ENCODE measurements at regions not wholly inside any gene's neighbourhood (a gene's known extent, or its start where the extent isn't known, plus 50 kb on each side); places are given as distances from the start of the nearest gene placed in this dataset.
"Not testable (repeated sequence)": the region's sequence is repeated elsewhere in the genome, so short reads cannot be mapped to it uniquely, and the experiment has no call there.

DNA sequence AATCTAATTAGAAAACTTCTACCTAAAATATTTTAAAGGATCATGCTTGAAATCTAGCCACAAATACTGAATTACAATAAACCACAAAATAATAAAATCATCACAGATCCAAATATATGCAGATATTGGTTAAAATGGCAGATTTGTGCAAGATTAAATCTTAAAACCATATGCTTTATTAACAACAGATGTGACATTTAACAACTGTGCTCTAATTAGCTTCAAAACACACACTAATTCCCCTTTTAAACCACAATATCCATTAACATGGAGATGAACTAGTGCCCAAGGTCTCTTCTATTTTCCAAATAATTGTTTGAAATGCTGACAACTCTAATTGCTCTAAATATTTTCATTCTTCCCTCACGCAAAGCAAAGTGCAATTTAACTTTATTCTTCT is 1530.3 kb downstream of the SI start:
- DNase-seq (ENCODE audit: low read depth) = no peak

DNA sequence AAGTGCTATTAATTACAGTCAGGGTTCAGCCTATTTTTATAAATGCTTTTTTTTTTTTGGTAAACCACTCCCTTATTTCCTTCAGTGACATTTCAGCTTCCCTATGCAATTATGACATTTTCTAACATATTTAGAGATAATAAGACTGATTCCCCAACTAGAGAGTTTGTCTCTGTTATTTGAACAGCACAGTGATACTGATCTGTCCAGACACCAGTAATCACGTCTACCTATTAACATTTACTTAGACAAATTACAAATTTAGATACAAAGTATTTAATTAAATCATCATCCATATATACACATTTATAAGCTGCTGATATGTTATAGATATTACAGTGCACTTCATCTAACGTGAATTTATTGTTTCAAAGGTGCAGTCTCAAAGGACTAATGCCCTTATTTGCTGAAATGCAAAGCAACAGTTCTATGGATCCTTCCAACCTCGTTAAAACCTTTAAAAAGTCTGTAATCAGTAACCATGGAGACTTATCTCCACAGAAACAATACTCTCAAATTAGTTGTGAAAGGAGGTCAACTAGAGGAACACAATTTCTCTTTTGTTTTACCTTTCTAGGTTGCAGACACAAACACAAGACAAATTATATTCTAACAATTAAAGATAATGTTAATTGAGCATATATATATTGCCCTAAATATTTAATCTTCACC is 1531.1 kb downstream of the SI start:
- DNase-seq (ENCODE audit: low read depth) = no peak

GRCh38 chr3:163543662-163544061 is 1534.6 kb downstream of the SI start:
- no peak for DNase-seq (ENCODE audit: low read depth)

DNA sequence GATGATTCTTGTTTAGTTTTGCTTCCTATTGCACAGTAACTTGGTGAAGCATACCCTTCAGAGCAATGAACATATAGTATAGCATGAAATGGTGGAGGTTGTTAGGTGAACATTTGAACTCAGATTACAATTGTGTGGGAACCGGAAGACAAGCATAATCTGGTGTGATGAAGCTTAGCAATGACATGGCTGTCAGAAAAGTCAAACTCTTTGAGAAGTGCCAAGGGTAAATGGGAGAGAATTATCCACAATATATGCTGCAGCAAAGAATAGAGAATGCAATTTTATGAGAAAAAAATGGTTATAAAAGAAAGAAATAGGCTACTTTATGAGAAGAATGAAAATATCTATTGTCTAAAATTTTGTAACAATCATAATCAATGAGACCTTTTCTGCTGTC is 1536.7 kb downstream of the SI start:
- no peak for DNase-seq (ENCODE audit: low read depth)

DNA sequence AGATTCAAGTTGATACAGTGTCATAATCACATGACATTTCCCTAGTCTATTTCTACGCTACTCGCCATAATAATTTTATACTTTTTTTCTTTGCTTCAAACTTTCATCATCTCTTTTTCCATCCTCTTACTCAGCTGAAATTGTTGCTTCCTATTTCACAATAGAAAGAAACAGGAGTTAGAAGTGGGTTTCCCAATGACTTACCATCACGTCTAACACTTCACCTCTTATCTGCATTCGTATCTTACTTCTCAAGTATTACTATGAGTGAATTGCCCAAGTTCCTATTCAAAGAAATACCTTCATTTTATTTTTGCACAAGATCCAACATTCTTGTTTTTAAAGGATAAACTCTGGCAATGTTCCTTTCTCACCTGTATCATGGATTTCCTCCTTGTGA is 1539.9 kb downstream of the SI start:
- no peak for DNase-seq (ENCODE audit: low read depth)

DNA sequence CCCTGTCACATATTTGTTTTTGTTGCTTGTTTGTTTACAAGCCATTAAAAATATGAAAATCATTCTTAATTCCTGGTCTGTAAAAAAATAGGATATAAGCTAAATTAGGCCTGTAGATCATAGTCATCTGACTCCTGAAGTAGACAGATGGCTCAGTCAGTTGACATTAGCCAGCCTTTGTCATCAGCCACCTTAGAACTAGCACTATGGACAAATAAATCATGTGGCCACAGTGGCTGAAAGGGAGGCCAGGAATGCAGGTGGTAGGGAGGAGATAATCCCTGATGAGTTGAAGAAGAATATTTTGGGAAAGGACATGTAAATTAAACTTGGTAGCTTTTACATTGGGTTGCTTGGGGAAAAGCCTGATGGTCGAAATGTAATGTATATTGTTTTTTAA is 1544.9 kb downstream of the SI start:
- no peak for DNase-seq (ENCODE audit: low read depth)

DNA sequence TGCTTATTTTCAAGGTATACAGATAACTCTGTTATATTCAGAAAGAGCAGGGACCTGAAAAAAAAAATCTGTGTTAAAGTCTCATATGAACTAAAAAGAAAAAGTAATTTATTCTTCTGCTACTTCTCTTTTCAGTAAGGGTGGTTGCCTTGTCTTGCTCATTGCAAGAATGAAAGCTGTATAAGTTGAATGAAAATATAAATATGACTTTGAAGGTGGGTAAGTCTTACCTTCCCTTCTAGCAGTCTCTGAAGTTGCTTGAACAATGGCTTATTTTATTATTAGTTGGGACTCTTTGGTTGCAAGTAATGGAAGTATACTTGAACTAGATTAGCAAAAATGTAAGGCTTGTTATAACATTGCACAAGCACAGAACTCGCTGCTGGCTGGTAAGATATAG is 1554.9 kb downstream of the SI start:
- DNase-seq (ENCODE audit: low read depth) = no peak

DNA sequence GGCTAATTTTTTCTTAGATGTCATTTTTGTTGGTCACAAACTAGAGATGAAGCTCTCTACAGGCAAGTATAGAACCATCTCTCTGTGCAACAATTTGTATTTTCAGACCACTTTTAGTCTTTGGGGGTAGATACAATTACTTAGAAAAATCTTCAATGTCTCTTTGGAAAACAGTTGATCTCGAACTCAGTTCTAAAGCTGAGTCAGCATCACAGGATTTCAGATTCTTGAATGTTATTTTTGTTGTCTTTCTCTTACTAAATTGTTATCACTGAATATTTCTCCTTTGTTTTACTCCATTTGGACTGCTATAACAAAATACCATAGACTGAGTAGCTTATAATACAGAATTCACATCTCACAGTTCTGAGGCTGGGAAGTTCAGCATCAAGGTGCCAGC is 1557.0 kb downstream of the SI start:
- no peak for DNase-seq (ENCODE audit: low read depth)

DNA sequence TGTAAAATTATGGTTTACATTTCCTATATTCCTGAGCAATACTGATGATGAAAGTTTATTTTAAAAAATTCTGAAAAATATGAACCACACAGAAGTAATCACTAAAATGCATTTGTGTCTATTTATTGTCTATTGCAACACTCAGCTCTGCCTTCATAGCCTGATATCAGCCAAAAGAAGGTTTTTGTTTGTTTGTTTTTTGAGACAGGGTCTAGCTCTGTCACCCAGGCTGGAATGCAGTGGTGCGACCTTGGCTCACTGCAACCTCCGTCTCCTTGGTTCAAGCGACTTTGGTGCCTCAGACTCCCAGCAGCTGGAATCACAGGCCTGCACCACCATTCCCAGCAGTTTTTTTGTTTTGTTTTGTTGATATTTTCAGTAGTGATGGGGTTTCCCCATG is 1560.2 kb downstream of the SI start:
- no peak for DNase-seq (ENCODE audit: low read depth)

DNA sequence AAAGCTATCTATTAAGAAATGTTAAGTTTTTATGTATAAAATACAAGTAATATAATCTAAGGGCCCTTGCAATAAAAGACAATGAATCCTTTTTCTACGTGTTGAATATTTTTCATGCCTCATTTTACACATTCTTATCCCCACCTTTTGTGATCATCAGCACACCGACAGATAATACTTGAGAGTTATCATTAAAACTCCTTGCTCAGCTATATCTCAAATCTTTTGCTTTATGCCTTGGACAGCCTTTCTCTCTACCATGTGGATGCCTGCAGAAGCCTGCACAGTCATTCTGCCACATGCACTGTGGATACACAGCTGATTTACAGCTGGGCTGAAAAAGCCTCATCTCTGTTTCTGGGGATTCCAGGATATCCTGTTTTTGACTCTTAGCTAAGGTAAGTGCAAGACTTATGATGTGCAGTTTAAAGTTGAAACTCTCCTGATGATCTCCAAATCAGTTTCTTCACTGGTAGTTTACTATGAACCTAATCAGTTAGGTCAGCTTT is 1565.1 kb downstream of the SI start:
- no peak for DNase-seq (ENCODE audit: low read depth)

- DNase-seq (ENCODE audit: low read depth) = no peak
These were observed 1570.1 kb downstream of the SI start for GRCh38 chr3:163508206-163508605.

- no peak for DNase-seq (ENCODE audit: low read depth)
These were observed 1573.3 kb downstream of the SI start for GRCh38 chr3:163504974-163505373.

- DNase-seq (ENCODE audit: low read depth) = not testable (repeated sequence)
These were observed 1578.5 kb downstream of the SI start for GRCh38 chr3:163499736-163500219.

DNA sequence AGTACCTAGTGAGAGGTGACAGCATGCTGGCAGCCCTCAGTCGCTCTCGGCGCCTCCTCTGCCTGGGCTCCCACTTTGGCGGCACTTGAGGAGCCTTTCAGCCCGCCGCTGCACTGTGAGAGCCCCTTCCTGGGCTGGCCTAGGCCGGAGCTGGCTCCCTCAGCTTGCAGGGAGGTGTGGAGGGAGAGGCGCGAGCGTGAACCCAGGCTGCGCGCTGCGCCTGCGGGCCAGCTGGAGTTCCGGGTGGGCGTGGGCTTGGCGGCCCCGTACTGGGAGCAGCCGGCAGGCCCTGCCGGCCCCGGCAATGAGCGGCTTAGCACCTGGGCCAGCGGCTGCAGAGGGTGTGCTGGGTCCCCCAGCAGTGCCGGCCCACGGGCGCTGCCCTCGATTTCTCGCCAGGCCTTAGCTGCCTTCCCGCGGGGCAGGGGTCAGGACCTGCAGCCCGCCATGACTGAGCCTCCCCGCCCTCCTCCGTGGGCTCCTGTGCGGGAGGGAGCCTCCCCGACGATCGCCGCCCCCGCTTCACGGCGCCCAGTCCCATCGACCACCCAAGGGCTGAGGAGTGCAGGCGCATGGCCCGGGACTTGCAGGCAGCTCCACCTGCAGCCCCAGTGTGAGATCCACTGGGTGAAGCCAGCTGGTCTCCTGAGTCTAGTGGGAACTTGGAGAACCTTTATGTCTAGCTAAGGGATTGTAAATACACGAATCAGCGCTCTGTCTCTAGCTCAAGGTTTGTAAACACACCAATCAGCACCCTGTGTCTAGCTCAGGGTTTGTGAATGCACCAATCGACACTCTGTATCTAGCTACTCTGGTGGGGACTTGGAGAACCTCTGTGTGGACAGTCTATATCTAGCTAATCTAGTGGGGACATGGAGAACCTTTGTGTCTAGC is 1579.2 kb downstream of the SI start:
- DNase-seq (ENCODE audit: low read depth) = peak; percentile 1

GRCh38 chr3:163491714-163492113 is 1586.6 kb downstream of the SI start:
- DNase-seq (ENCODE audit: low read depth) = no peak

DNA sequence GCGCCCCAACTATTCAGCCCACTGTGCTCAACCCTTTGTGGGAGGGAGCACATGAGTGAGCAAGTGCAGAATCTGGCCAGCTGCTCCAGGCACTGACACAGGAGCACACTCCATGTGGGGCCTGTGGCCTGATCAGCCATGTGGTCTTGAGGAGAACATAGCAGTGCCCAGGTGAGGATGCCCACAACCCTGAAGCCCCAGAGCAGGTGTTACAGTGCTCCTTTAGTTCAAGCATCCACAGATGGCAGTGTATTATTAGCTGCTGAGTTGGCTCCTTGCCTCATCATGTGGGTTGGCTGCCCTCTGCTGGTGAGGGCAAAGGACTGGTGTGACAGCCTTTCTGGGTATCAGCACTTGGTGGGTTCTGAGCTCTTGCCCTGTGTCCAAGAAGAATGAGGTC is 1588.2 kb downstream of the SI start:
- no peak for DNase-seq (ENCODE audit: low read depth)

- DNase-seq (ENCODE audit: low read depth) = no peak
These were observed 1595.6 kb downstream of the SI start for GRCh38 chr3:163482695-163483094.

GRCh38 chr3:163481738-163482137 is 1596.6 kb downstream of the SI start:
- no peak for DNase-seq (ENCODE audit: low read depth)

GRCh38 chr3:163476179-163476578 is 1602.1 kb downstream of the SI start:
- no peak for DNase-seq (ENCODE audit: low read depth)

DNA sequence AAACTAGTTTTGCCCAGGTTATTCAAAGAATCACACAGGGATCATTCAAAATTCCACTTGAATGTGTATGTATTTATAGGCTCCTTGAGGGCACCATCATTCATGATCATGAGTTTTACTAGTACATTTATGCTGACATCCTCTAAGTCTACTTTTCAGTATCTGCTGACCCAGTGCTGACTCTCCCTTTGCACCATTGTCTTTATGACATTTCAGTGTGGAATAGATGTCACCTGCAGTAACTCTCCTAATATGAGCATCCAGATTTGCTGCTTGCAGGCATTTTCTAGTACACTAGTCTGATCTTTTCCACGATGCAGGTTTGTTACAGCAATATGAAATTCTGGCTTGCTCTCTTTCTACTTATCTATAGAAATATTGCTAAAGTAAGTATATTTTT is 1603.5 kb downstream of the SI start:
- DNase-seq (ENCODE audit: low read depth) = no peak

- DNase-seq (ENCODE audit: low read depth) = no peak
These were observed 1609.6 kb downstream of the SI start for GRCh38 chr3:163468531-163469335.

- no peak for DNase-seq (ENCODE audit: low read depth)
These were observed 1615.8 kb downstream of the SI start for GRCh38 chr3:163462446-163462845.
